ENCODE measurements at regions not wholly inside any gene's neighbourhood (a gene's known extent, or its start where the extent isn't known, plus 50 kb on each side); places are given as distances from the start of the nearest gene placed in this dataset.

- no peak for TF ChIP-seq CTCF (conservative IDR thresholded peaks at IDR 0.05; ENCODE audit: low read length)
- no peak for TF ChIP-seq EZH2phosphoT487 (IDR thresholded peaks at IDR 0.05; ENCODE audit: borderline replicate concordance, low read depth, low read length)
Measured at GRCh38 chr14:71566276-71566675, 366.0 kb upstream of the RGS6 start.
